DMS 273 (cell line): ENCODE measurements at regions not wholly inside any gene's neighbourhood (a gene's known extent, or its start where the extent isn't known, plus 50 kb on each side); places are given as distances from the start of the nearest gene placed in this dataset.

Source experiments
- DNase-seq: peaks from one replicate; lab custom pipeline; 2025; ENCODE audit not compliant: unreplicated experiment; lab: John Stamatoyannopoulos, UW

GRCh38 chr13:90091611-90092010 lies 1255.9 kb upstream of the MIR17HG start:
- DNase-seq, result no peak

- DNase-seq, result no peak
Observed at GRCh38 chr13:90094357-90094756, 1253.1 kb upstream of the MIR17HG start.

GRCh38 chr13:90098577-90098976 lies 1248.9 kb upstream of the MIR17HG start:
- DNase-seq, result no peak

- DNase-seq, result no peak
Observed at GRCh38 chr13:90099847-90100246, 1247.6 kb upstream of the MIR17HG start.

- no peak for DNase-seq
Observed at GRCh38 chr13:90103099-90103784, 1244.2 kb upstream of the MIR17HG start.

- DNase-seq, result no peak
Observed at GRCh38 chr13:90104764-90105163, 1242.7 kb upstream of the MIR17HG start.

- DNase-seq, result no peak
Observed at GRCh38 chr13:90105276-90105675, 1242.2 kb upstream of the MIR17HG start.

GRCh38 chr13:90105849-90106496 lies 1241.5 kb upstream of the MIR17HG start:
- DNase-seq, result no peak

GRCh38 chr13:90107661-90108060 lies 1239.8 kb upstream of the MIR17HG start:
- no peak for DNase-seq

- no peak for DNase-seq
Observed at GRCh38 chr13:90108547-90108946, 1238.9 kb upstream of the MIR17HG start.

- DNase-seq, result no peak
Observed at GRCh38 chr13:90116121-90116520, 1231.4 kb upstream of the MIR17HG start.

GRCh38 chr13:90118467-90119071 lies 1228.9 kb upstream of the MIR17HG start:
- no peak for DNase-seq

GRCh38 chr13:90120026-90120425 lies 1227.5 kb upstream of the MIR17HG start:
- no peak for DNase-seq

GRCh38 chr13:90121784-90122183 lies 1225.7 kb upstream of the MIR17HG start:
- no peak for DNase-seq

GRCh38 chr13:90122531-90122930 lies 1225.0 kb upstream of the MIR17HG start:
- no peak for DNase-seq

GRCh38 chr13:90135558-90135957 lies 1211.9 kb upstream of the MIR17HG start:
- no peak for DNase-seq

- no peak for DNase-seq
Observed at GRCh38 chr13:90142251-90142650, 1205.2 kb upstream of the MIR17HG start.

GRCh38 chr13:90154311-90154960 lies 1193.1 kb upstream of the MIR17HG start:
- no peak for DNase-seq

GRCh38 chr13:90156390-90156789 lies 1191.1 kb upstream of the MIR17HG start:
- DNase-seq, result no peak

GRCh38 chr13:90168953-90169352 lies 1178.5 kb upstream of the MIR17HG start:
- no peak for DNase-seq

GRCh38 chr13:90170208-90170607 lies 1177.3 kb upstream of the MIR17HG start:
- no peak for DNase-seq

GRCh38 chr13:90171649-90172048 lies 1175.8 kb upstream of the MIR17HG start:
- no peak for DNase-seq
